IMR-90 (cell line): ENCODE measurements at regions not wholly inside any gene's neighbourhood (a gene's known extent, or its start where the extent isn't known, plus 50 kb on each side); places are given as distances from the start of the nearest gene placed in this dataset.

ENCODE experiments used
- ATAC-seq: fragments of 200-7000 bp; cut with Tn5 transposase; 2 replicates; pipeline ENCODE4 v1.9.1; 2020; ENCODE audit warnings: low read depth, mild to moderate bottlenecking, moderate library complexity
- BruUV-seq: library from RNA; stranded (reverse); fragments of 400-500 nt; replicated peaks from 2 replicates; lab custom pipeline; 2021; lab: Mats Ljungman, UMichigan
- CTCF ChIA-PET: fragments of 300-600 bp; formaldehyde crosslinking; extraction: SDS; loops from one replicate; lab custom pipeline; 2021; ENCODE audit warnings: antibody characterized with exemption; lab: Yijun Ruan, JAX
- POLR2A ChIA-PET: fragments of 300-600 bp; sonication (Branson Sonifier 250); formaldehyde crosslinking; loops from one replicate; lab custom pipeline; 2022; ENCODE audit warnings: antibody characterized with exemption; ENCODE audit not compliant: unreplicated experiment; lab: Charles Lee
- DNase-seq: peaks from one replicate; pipeline ENCODE4 v3.0.0; 2013
- H2AFZ ChIP-seq: replicated peaks from 2 replicates; pipeline ENCODE3; 2013; ENCODE audit warnings: low read length, mild to moderate bottlenecking; ENCODE audit not compliant: poor library complexity
- H2AK5ac ChIP-seq: 2 replicates; pipeline ENCODE4 v1.6.1; 2013; ENCODE audit warnings: low read depth, low read length, inconsistent platforms
- H2AK9ac ChIP-seq: replicated peaks from 2 replicates; pipeline ENCODE3; 2013; ENCODE audit warnings: mild to moderate bottlenecking, low read depth, low read length, moderate library complexity; ENCODE audit not compliant: poor library complexity
- H2BK120ac ChIP-seq: 2 replicates; pipeline ENCODE4 v1.6.1; 2013; ENCODE audit warnings: low read depth, low read length, inconsistent platforms
- H2BK15ac ChIP-seq: 3 replicates; pipeline ENCODE4 v1.6.1; 2013; ENCODE audit warnings: low read depth, low read length, inconsistent platforms
- H2BK20ac ChIP-seq: 2 replicates; pipeline ENCODE4 v1.6.1; 2013; ENCODE audit warnings: low read depth, mild to moderate bottlenecking, inconsistent platforms, low read length, moderate library complexity
- H2BK5ac ChIP-seq: 2 replicates; pipeline ENCODE4 v1.6.1; 2013; ENCODE audit warnings: mild to moderate bottlenecking, low read depth, low read length, inconsistent platforms; ENCODE audit not compliant: poor library complexity, severe bottlenecking
- H3K14ac ChIP-seq: replicated peaks from 2 replicates; pipeline ENCODE4 v1.6.1; 2013; ENCODE audit warnings: low read depth, low read length, inconsistent platforms
- H3K18ac ChIP-seq: 2 replicates; pipeline ENCODE4 v1.6.1; 2013; ENCODE audit warnings: low read depth, low read length, control low read depth
- H3K23ac ChIP-seq: 2 replicates; pipeline ENCODE4 v1.6.1; 2013; ENCODE audit warnings: low read depth, low read length, inconsistent platforms
- H3K27ac ChIP-seq: 2 replicates; pipeline ENCODE4 v1.5.1; 2013; ENCODE audit warnings: mild to moderate bottlenecking, control low read depth, low read length; ENCODE audit not compliant: insufficient read depth
- H3K27me3 ChIP-seq: 2 replicates; pipeline ENCODE4 v1.6.1; 2013; ENCODE audit warnings: low read length; ENCODE audit not compliant: control insufficient read depth, insufficient read depth
- H3K36me3 ChIP-seq: 2 replicates; pipeline ENCODE4 v1.6.1; 2013; ENCODE audit warnings: low read length, mixed read lengths; ENCODE audit not compliant: control insufficient read depth, insufficient read depth
- H3K4ac ChIP-seq: 2 replicates; pipeline ENCODE4 v1.6.1; 2013; ENCODE audit warnings: low read depth, low read length, inconsistent platforms
- H3K4me1 ChIP-seq: 2 replicates; pipeline ENCODE4 v1.6.1; 2013; ENCODE audit warnings: low read length, mixed read lengths; ENCODE audit not compliant: control insufficient read depth, insufficient read depth
- H3K4me2 ChIP-seq: 2 replicates; pipeline ENCODE4 v1.6.1; 2013; ENCODE audit warnings: low read depth, mild to moderate bottlenecking, control low read depth, low read length, moderate library complexity
- H3K4me3 ChIP-seq: 2 replicates; pipeline ENCODE4 v1.5.1; 2013; ENCODE audit warnings: low read depth, mild to moderate bottlenecking, control low read depth, low read length, moderate library complexity; ENCODE audit not compliant: insufficient read depth
- H3K56ac ChIP-seq: 2 replicates; pipeline ENCODE4 v1.6.1; 2013; ENCODE audit warnings: low read length, inconsistent platforms; ENCODE audit not compliant: insufficient read depth; ENCODE audit errors: extremely low read depth
- H3K79me1 ChIP-seq, 2 experiments: 2 replicates each; pipeline ENCODE4 v1.6.1; 2013; ENCODE audit warnings: low read length in 2 of 2, inconsistent platforms in 1 of 2, low read depth in 1 of 2
- H3K9ac ChIP-seq: 2 replicates; pipeline ENCODE4 v1.6.1; 2013; ENCODE audit warnings: low read depth, low read length, control low read depth
- H3K9me1 ChIP-seq: 2 replicates; pipeline ENCODE4 v1.6.1; 2013; ENCODE audit warnings: low read length, inconsistent platforms; ENCODE audit not compliant: insufficient read depth
- H3K9me3 ChIP-seq: 2 replicates; pipeline ENCODE4 v1.6.1; 2013; ENCODE audit warnings: low read length; ENCODE audit not compliant: control insufficient read depth, insufficient read depth
- H4K20me1 ChIP-seq: 2 replicates; pipeline ENCODE4 v1.6.1; 2013; ENCODE audit warnings: low read length, inconsistent platforms; ENCODE audit not compliant: insufficient read depth
- H4K5ac ChIP-seq: 2 replicates; pipeline ENCODE4 v1.6.1; 2013; ENCODE audit warnings: mild to moderate bottlenecking, low read depth, low read length, control low read depth
- H4K8ac ChIP-seq, 2 experiments: 2 replicates each; pipeline ENCODE4 v1.6.1; 2013; ENCODE audit warnings: low read depth in 2 of 2, low read length in 2 of 2, control low read depth in 1 of 2, inconsistent platforms in 1 of 2
- H4K91ac ChIP-seq: 2 replicates; pipeline ENCODE4 v1.6.1; 2013; ENCODE audit warnings: low read depth, low read length, inconsistent platforms; ENCODE audit not compliant: insufficient read depth
- MAFK ChIP-seq: IDR thresholded peaks from 2 replicates; pipeline ENCODE4 v1.6.1; 2012; ENCODE audit warnings: low read depth, low read length, improper control_type of control experiment
- NFE2L2 ChIP-seq: fragments of 150-350 bp; IDR thresholded peaks from 2 replicates; pipeline ENCODE4 v1.6.1; 2016; ENCODE audit warnings: low read depth, mild to moderate bottlenecking, low read length
- POLR2A ChIP-seq: IDR thresholded peaks from 2 replicates; pipeline ENCODE4 v1.6.1; 2012; ENCODE audit warnings: mild to moderate bottlenecking, low read depth, low read length
- RAD21 ChIP-seq: IDR thresholded peaks from 2 replicates; pipeline ENCODE4 v1.6.1; 2012; ENCODE audit warnings: low read length, improper control_type of control experiment
- WGBS, 2 experiments: methylation state at CpG; one replicate each; pipeline versions ENCODE4 v1.1.5 to v1.1.7; 2013; ENCODE audit warnings: missing lambda C conversion rate in 2 of 2; ENCODE audit not compliant: insufficient read length in 1 of 2; ENCODE audit errors: extremely low coverage in 2 of 2; 5-methylcytosine and 5-hydroxymethylcytosine counted together
- dilution Hi-C: fragments of 300-500 bp; cut with HindIII; formaldehyde crosslinking; loops from one replicate; pipeline ENCODE4 v1.14.3; 2018; ENCODE audit warnings: low sequenced_read_pairs; ENCODE audit not compliant: unreplicated experiment
- in situ Hi-C: fragments of 300-500 bp; cut with MboI; formaldehyde crosslinking; loops from 3 replicates; pipeline ENCODE4 v1.14.3; 2019; ENCODE audit warnings: low sequenced_read_pairs, inconsistent platforms, mixed read lengths
- intact Hi-C: fragments of 100-400 bp; cut with micrococcal nuclease; formaldehyde crosslinking; loops from 2 replicates; pipeline ENCODE4 v1.10.0; 2022

DNA sequence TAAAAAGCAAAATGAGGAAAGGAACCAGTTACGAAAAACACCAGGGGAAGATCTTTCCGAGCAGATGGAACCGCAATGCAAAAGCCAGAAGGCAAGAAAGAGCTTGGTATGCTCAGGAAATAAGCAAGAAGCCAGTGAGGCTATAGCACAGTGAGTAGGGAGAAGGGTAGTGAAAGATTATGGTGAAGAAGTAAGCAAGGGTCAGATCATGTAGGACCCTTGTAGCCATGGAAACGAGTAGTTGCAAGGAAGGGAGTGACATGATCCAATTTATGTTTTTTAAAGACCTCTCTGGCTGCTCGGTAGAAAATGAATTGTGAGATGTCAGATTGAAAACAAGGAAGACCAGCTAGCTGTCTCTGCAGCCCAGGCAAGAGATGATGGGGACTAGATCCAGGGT lies 143.3 kb downstream of the USP31 start:
- Histone ChIP-seq H3K18ac (no peak overlapping the region), H3K4me3 (no peak overlapping the region), H2AFZ (no peak overlapping the region), H3K56ac (no peak overlapping the region), H3K79me1 (no peaks in the 10 kb centered on the region), H3K27me3 (no peaks in the 10 kb centered on the region), H3K27ac (no peak overlapping the region), H3K9me1 (no peaks in the 10 kb centered on the region), H2BK15ac (no peak overlapping the region), H3K4me2 (no peak overlapping the region), H4K91ac (no peak overlapping the region), H3K4ac (no peak overlapping the region), H2BK120ac (no peak overlapping the region), H3K36me3 (no peaks in the 10 kb centered on the region), H4K20me1 (no peaks in the 10 kb centered on the region), H4K5ac (no peak overlapping the region), H3K23ac (no peak overlapping the region), H3K9ac (no peak overlapping the region), H2BK5ac (no peak overlapping the region), H3K4me1 (no peaks in the 10 kb centered on the region), H2BK20ac (no peak overlapping the region), H3K9me3 (no peaks in the 10 kb centered on the region), H2AK5ac (no peak overlapping the region), H4K8ac (no peak overlapping the region), H3K14ac (no peak overlapping the region), H2AK9ac (no peak overlapping the region)
- no peak for DNase-seq
- ATAC-seq, result no peak
- TF ChIP-seq MAFK (no peak), RAD21 (no peak), POLR2A (no peak), NFE2L2 (no peak)
- no TSS peak for BruUV-seq
- dilution Hi-C loops (no loop called here), in situ Hi-C loops (no loop called here), intact Hi-C loops (no loop called here)
- CTCF ChIA-PET, result no interaction called here
- POLR2A ChIA-PET, result no interaction called here
- WGBS, 2 experiments, result 37% methylated on average over 5 of the region's 5 CpGs; no CpG with 5 or more reads in 1 of the 2 experiments
